Testis (tissue), 2 donors: ENCODE measurements at regions not wholly inside any gene's neighbourhood (a gene's known extent, or its start where the extent isn't known, plus 50 kb on each side); places are given as distances from the start of the nearest gene placed in this dataset.

Experiments
- POLR2A ChIP-seq: fragments of 450-650 bp; IDR thresholded peaks from one replicate; pipeline ENCODE4 v1.6.1; 2017; ENCODE audit warnings: antibody characterized with exemption, mild to moderate bottlenecking, moderate library complexity
- TF ChIP-seq, protein P1 (sequence below), 3 experiments: fragments of 450-650 bp in 2 of 3; fragments of 200-600 bp in 1 of 3; sonication (generic) in 1 of 3; IDR thresholded peaks; one replicate each; pipeline ENCODE4 v1.5.1; 2016 to 2019; ENCODE audit warnings: antibody characterized with exemption in 3 of 3, mild to moderate bottlenecking in 2 of 3, moderate library complexity in 1 of 3

DNA sequence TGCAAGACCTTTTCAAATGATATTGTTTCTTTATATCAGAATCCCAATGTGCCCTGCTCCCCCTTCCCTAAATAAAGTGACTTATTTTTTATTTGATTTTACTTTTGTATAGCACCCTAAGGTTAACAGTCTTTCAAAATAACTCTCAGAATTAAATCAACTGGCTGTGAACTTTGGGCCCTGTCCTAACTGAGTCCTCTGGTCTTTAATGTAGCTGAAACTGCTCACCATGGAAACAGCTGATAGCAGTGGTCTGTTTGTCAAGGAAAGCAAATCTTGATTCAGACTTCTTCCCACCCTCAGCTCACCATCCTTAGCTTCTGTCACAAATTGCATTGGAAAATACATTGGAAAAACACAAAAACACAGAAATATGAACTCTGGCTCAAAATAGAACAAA lies 105.2 kb upstream of the PRPS1L1 start:
- TF ChIP-seq, protein P1, sequence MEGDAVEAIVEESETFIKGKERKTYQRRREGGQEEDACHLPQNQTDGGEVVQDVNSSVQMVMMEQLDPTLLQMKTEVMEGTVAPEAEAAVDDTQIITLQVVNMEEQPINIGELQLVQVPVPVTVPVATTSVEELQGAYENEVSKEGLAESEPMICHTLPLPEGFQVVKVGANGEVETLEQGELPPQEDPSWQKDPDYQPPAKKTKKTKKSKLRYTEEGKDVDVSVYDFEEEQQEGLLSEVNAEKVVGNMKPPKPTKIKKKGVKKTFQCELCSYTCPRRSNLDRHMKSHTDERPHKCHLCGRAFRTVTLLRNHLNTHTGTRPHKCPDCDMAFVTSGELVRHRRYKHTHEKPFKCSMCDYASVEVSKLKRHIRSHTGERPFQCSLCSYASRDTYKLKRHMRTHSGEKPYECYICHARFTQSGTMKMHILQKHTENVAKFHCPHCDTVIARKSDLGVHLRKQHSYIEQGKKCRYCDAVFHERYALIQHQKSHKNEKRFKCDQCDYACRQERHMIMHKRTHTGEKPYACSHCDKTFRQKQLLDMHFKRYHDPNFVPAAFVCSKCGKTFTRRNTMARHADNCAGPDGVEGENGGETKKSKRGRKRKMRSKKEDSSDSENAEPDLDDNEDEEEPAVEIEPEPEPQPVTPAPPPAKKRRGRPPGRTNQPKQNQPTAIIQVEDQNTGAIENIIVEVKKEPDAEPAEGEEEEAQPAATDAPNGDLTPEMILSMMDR (IDR thresholded peaks at IDR 0.05), result no peak
- TF ChIP-seq POLR2A, result no peak
